Suppressor macrophage (primary cell): ENCODE measurements at regions not wholly inside any gene's neighbourhood (a gene's known extent, or its start where the extent isn't known, plus 50 kb on each side); places are given as distances from the start of the nearest gene placed in this dataset.
"Not testable (repeated sequence)": the region's sequence is repeated elsewhere in the genome, so short reads cannot be mapped to it uniquely, and the experiment has no call there.

Experiments used
- DNase-seq, 4 experiments: peaks; one replicate each; pipeline ENCODE4 v3.0.0-alpha.2; 2020 to 2022

- DNase-seq, result no peak
Observed at GRCh38 chrX:45667666-45668065, 467.0 kb upstream of the DIPK2B start.

GRCh38 chrX:45664727-45665290, 464.1 kb upstream of the DIPK2B start:
- no peak for DNase-seq

- DNase-seq, result peak in 2 of 4 experiments; percentile 8 to 16
Observed at GRCh38 chrX:45660477-45660876, 459.8 kb upstream of the DIPK2B start.

DNA sequence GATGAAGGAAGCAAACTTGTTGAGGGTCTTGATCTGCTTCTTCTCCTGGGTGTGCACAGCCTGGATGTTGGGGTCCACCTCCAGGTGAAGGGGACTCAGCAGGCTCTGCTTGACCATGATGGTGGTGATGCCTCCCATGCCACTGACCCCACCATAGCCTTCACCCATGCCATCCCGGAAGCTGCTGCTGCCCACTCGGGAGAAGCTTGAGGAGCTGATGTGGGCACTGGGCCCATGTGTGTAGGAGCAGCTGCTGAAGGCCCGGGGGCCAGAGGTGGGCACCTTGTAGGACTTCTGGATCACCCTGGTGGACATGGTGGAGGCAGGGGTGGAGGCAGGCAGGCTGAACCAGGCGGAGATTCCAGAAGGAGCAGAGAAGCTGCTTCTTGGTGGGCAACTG, 432.7 kb upstream of the DIPK2B start:
- no peak for DNase-seq

DNA sequence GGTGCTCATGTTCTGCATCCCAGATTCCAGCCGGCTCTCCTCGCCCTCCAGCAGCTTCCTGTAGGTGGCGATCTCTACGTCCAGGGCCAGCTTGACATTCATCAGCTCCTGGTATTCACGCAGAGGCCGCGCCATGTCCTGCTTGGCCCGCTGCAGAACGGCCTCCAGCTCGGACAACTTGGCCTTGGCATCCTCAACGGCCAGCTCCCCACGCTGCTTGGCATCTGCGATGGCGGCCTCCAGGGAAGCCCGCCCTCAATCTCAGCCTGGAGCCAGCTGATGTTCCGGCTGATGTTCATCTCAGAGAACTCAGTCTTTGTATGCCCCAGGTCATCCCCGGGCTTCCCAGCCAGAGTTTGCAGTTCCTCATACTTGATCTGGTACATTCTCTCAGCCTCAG, 431.8 kb upstream of the DIPK2B start:
- no peak for DNase-seq

DNA sequence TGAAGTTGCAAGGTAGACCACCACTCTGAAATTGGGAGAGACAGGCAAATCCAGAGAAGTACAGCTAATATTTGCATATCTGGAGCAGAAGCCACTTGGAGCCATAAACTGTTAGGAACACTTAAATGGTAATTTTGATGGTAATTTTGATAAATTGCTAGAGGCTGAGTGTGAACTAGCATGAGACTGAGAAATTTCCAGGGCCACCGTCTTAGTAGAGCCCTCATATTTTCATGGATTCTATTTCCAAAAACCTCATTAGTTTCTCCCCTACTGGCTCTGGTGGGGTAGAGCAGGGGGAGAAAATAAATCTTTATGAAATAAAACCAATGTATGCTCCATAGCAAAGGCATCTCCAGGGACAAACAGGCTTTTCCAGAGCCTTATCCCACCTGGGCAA, 429.4 kb upstream of the DIPK2B start:
- DNase-seq, result no peak

GRCh38 chrX:45628041-45628440, 427.4 kb upstream of the DIPK2B start:
- DNase-seq, result no peak

GRCh38 chrX:45623266-45623665, 422.6 kb upstream of the DIPK2B start:
- DNase-seq, result no peak

DNA sequence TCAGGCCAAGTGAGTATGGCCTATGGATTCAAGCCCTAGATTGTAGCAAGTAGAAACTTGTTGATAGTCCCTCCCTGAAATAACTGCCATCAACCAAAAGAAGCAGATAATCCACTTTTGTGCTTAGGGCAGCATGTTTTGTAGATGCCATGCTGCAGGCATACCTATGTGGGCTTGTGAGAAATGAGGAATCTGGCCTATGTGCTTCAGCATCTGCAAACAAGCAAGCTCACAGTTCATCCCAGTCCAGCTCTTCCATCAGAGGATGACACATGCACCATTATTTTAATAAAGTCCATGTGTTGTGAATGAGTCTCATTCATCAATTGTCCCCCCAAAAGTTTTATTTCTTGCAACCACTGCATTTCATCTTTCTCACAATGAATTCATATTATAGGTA, 421.9 kb upstream of the DIPK2B start:
- DNase-seq, result no peak

- no peak for DNase-seq
Observed at GRCh38 chrX:45622042-45622423, 421.4 kb upstream of the DIPK2B start.

DNA sequence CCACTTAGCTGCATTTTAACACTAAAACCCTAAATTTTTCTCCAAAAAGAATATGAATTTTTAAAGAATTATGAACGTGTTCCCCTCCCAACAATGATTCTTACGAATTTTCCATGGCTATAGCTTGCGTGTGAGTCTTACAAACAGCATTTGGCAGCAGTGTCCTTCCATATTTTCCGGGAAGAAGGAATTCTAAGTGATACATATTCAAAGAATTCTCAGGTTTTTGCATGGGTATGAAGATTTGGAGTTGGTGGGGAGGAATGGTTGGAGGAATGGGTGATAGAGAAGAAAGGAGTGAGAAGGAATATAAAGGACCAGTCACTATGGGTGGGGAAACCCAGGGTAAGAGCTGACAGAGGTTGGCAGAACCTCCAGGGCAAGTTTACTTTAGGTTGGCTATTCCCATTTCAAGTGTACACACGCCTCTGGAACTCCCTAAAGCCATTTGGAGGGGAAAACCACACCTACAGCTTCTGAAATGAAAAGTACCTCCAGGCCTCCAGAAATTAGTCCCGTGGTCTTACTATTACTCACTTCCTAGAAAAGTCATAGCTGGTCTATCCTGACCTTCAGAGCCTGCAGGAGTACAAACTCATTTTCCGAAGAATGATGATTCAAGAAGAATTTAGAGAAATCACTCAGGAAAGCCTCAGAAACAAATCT, 420.8 kb upstream of the DIPK2B start:
- no peak for DNase-seq

DNA sequence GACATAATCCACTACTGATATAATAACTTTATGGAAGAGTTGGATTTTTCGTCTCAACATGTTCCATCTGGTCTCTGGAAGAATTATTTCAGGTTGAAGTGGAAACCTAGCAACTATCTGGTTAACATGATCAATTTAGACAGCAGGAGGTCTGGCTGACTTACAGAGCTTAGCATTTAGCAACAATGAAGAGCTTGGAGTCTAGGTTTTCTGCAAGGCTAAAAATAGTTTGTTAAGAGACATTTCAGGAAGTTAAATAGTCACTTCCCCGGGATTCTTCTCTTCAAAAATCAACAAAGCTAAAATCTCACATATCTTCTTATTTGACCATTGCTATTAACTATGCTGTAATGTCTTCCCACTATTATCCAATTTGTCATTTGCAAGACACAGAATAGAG, 418.6 kb upstream of the DIPK2B start:
- peak in 2 of 4 experiments; percentile 32 to 35 for DNase-seq

DNA sequence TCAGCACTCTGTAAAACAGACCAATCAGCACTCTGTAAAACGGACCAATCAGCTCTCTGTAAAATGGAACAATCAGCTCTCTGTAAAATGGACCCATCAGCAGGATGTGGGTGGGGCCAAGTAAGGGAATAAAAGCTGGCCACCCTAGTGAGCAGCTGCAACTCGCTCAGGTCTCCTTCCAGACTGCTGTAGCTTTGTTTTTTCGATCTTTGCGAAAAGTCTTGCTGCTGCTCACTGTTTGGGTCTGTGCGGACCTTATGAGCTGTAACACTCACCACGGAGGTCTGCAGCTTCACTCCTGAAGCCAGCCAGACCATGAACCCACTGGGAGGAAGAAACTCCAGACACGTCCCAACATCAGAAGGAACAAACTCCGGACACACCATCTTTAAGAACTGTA, 414.9 kb upstream of the DIPK2B start:
- DNase-seq, result not testable (repeated sequence)

DNA sequence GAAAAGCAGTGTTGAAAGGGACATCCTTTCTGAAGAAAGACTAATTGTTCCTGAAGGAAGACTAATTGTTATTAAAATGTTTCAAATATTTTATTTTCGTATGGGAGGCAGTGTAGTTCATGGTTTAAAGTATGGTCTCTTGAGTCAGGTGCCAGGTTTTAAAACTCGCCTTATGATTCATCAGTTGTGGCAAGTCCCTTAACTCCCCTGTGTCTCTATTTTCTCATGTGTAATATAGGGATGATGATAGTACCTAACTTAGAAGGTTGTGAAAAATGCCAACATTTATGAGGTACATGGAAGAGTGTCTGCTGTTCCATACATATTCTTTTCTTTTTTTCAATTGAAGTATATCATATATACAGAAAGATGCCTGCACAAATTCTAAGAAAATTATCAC, 414.2 kb upstream of the DIPK2B start:
- no peak for DNase-seq

- no peak for DNase-seq
Observed at GRCh38 chrX:45602151-45602550, 401.5 kb upstream of the DIPK2B start.

- DNase-seq, result no peak
Observed at GRCh38 chrX:45601052-45601451, 400.4 kb upstream of the DIPK2B start.

GRCh38 chrX:45598861-45599260, 398.2 kb upstream of the DIPK2B start:
- DNase-seq, result no peak

DNA sequence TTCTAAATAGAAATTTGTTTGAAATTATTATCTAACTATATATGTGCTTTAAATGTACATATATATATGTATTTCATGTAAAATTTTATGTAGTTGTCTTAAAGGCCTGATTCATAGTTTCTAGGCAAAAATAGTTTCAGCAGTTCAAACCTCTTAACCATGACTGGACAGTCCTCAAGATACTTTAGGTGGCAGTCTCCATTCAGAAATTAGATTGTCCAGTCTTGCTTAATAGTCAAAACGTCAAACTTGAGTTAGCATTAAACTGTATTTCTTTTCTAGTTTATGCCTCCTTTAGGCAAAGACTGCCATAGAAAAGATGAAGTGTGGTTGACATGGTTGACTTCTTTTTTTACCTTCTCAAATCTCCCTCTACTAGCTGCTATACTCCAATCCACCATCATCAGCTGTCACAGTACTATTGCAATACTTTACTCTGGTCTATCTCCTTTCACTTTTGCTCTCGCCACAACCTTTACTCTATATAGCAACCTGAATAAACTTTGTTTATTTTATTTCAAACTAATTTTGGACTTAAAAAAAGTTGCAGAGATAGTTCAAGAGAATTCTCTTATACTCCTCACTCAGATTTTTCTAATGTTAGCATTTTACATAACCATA, 395.6 kb upstream of the DIPK2B start:
- DNase-seq, result peak in 1 of 4 experiments; percentile 7

- DNase-seq, result peak; percentile 2 to 59 (median 56)
Observed at GRCh38 chrX:45592101-45592500, 391.4 kb upstream of the DIPK2B start.

- DNase-seq, result no peak
Observed at GRCh38 chrX:45591650-45592049, 391.0 kb upstream of the DIPK2B start.

- no peak for DNase-seq
Observed at GRCh38 chrX:45584717-45585116, 384.0 kb upstream of the DIPK2B start.

DNA sequence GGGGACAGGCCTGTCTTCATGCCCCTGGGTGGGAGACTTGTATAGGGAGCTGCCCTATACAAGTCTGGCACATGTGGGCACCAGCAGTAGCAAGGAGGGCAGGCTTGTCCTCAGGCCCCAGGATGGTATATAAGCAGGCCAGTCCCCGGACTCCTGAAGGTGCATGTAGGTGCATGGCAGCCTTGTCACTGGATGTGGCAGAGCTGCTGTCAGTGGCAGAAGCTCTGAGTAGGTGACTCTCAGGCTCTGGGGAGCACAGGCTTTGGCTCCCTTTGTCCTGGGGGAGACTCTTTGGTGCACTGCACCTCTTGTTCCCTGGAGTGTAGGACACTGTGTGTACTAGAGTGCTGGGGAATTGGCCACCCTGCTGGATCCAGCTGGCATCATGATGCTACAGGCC, 376.7 kb upstream of the DIPK2B start:
- DNase-seq, result no peak

- DNase-seq, result no peak
Observed at GRCh38 chrX:45571453-45571852, 370.8 kb upstream of the DIPK2B start.

DNA sequence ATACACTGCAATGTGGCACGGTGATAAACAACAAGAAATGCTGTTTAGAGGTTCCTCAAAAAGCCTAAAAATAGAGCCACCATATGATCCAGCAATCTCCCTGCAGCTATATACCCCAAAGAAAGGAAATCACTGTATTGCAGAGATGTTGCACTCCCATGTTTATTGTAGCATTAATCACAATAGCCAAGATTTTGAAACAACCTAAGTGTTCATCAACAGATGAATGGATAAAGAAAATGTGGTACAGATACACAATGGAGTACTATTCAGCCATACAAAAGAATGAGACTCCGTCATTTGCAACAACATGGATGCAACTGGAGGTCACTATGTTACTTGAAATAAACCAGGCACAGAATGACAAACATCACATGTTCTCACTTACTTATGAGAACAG, 365.8 kb upstream of the DIPK2B start:
- peak in 1 of 4 experiments; percentile 12 for DNase-seq
